Jurkat, Clone E6-1 (cell line): ENCODE measurements at regions not wholly inside any gene's neighbourhood (a gene's known extent, or its start where the extent isn't known, plus 50 kb on each side); places are given as distances from the start of the nearest gene placed in this dataset.

Experiments
- DNase-seq: peaks from one replicate; pipeline ENCODE4 v3.0.0-alpha.2; 2011; ENCODE audit warnings: low read depth, low spot score
- H3K4me3 ChIP-seq: 2 replicates; pipeline ENCODE4 v1.5.1; 2011; ENCODE audit warnings: mild to moderate bottlenecking, low read length, control low read depth, moderate library complexity

GRCh38 chr17:77577491-77577890 is 381.0 kb upstream of the TNRC6C start:
- no peak overlapping the region for H3K4me3 ChIP-seq
- no peak for DNase-seq

GRCh38 chr17:77579131-77579530 is 379.4 kb upstream of the TNRC6C start:
- DNase-seq, result no peak

GRCh38 chr17:77579682-77580081 is 378.8 kb upstream of the TNRC6C start:
- H3K4me3 ChIP-seq, result no peak overlapping the region
- DNase-seq, result no peak

More at GRCh38 chr17:77579131-77579530, 379.4 kb upstream of the TNRC6C start:
- H3K4me3 ChIP-seq, result no peak overlapping the region

DNA sequence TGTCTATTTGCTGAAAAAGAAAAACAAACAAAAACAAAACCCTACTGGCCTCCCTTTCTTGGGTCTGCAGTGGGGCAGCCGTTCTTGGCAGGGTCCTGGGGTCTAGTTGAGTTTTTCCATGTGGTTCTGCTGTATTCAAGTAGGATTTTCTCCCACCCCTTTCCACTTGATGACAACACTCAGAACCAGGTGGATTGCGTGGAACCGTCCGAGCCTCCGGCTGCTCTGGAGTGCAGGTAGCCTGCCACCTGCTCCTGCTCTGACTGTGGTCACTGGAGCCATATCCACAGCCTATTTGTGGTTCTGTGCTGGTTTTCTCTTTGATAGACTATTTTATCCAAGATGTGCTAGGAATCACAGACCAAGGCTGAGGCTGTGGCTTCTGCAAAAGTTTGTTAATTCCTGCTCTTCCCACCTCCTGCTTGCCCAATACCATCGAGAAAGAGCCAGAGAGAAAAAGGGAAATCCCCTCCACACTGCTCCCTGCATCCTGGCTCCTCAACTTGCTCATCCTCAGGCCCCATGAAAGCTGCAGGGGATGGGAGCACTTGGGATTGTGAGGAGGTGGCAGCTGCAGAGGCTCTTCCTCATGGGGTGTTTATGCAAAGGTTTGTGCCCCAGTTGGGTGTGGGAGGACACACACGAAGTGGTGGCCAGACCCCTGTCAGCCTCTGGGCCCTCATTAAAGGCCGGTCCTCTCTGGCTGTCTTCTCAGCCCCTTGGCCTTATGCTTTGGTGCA is 377.8 kb upstream of the TNRC6C start:
- DNase-seq, result no peak

DNA sequence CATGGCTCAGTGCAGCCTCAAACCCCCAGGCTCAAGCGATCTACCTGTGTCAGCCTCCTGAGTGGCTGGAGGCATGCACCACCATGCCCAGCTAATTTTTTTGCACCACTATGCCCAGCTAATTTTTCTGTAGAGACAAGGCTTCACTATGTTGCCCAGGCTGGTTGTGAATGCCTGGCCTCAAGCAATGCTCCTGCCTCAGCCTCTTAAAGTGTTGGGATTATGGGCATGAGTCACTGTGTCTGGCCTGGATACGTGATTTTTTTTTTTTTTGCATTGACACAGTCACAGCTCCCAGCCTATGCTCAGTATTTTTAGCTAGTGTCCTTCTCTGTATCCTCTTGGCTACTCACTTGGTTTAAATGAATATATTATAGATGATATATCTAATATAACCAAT is 377.0 kb upstream of the TNRC6C start:
- no peak overlapping the region for H3K4me3 ChIP-seq
- no peak for DNase-seq

More for the DNA sequence above, 377.8 kb upstream of the TNRC6C start:
- H3K4me3 ChIP-seq, result no peak overlapping the region

DNA sequence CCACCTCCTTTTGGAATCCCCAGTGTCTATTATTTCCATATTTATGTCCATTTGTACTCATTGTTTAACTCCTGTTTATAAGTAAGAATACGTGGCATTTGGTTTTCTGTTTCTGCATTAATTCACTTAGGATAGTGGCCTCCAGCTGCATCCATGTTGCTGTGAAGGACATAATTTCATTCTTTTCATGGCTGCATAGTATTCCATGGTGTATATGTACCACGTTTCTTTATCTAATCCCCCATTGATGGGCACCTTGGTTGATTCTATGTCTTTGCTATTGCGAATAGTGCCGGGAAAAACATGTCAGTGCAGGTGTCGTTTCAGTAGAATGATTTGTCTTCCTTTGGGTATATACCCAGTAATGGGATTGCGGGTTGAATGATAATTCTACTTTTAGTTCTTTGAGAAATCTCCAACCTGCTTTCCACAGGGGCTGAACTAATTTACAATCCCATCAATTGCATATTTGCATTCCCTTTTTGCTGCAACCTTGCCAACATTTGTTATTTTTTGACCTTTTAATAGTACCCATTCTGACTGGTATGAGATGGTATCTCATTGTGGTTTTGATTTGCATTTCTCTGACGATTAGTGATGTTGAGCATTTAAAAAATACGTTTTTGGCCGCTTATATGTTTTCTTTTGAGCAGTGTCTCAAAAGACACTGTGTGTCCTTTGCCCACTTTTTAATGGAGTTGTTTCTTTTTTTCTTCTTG is 373.2 kb upstream of the TNRC6C start:
- H3K4me3 ChIP-seq, result no peak overlapping the region
- no peak for DNase-seq

GRCh38 chr17:77590951-77591735 is 367.4 kb upstream of the TNRC6C start:
- DNase-seq, result no peak
- no peak overlapping the region for H3K4me3 ChIP-seq

DNA sequence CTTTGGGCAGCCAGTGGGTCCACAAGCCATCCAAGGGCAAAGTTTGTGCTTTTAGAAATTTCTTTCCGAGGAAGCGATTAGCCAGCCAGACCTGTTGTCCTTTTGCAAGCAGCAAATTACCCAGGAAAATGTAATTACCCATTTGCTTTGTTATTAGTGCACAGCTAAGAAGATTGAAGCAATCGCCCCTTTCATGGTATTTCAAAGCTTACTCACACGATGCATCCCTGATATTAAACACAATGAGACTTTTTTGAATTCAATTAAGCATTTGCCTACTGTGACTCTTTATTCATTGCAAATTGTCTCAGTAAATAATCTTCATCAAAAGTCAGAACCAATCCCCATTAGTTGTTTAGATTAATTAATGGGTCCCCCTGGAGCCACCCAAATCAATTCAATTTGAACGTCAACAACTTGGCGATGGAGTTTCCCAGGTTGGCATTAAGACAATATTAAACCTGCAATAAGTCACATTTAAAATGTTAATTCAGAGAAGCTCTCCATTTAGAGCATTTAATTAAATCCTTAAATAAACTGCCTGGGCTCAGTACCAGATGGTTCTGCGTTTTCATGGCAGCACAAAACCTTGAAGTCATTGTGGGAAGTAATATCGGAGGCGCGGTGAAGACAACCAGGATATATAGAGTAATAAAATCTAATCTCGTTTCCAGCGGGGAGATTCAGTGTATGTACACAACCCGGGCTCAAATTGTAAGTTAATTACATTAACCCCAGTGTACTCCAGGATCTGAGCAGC is 366.2 kb upstream of the TNRC6C start:
- H3K4me3 ChIP-seq, result no peak overlapping the region
- DNase-seq, result no peak

DNA sequence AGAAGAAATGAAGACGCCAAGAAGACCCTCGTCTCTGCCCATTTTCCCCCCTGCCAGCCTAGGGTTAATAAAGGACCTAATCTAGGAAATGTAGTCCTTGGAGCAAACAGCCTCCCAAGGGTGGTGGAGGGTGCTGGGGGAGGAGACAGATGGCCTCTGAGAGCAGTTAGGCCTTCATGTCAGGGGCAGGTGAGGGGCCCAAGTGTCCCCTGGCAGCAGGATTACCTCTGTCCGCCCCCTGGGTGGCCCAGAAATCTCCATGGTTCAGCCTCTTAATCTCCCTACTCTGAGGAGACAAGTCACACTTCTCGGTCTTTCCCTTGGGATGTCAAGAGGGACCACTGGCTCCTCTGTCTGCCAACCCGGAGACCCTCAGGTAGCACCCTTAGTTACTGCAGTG is 365.4 kb upstream of the TNRC6C start:
- no peak overlapping the region for H3K4me3 ChIP-seq
- DNase-seq, result no peak

- peak; percentile 54 for DNase-seq
- no peak overlapping the region for H3K4me3 ChIP-seq
Measured at GRCh38 chr17:77594416-77595209, 363.9 kb upstream of the TNRC6C start.

GRCh38 chr17:77596491-77597417 is 361.7 kb upstream of the TNRC6C start:
- H3K4me3 ChIP-seq, result no peak overlapping the region
- no peak for DNase-seq

DNA sequence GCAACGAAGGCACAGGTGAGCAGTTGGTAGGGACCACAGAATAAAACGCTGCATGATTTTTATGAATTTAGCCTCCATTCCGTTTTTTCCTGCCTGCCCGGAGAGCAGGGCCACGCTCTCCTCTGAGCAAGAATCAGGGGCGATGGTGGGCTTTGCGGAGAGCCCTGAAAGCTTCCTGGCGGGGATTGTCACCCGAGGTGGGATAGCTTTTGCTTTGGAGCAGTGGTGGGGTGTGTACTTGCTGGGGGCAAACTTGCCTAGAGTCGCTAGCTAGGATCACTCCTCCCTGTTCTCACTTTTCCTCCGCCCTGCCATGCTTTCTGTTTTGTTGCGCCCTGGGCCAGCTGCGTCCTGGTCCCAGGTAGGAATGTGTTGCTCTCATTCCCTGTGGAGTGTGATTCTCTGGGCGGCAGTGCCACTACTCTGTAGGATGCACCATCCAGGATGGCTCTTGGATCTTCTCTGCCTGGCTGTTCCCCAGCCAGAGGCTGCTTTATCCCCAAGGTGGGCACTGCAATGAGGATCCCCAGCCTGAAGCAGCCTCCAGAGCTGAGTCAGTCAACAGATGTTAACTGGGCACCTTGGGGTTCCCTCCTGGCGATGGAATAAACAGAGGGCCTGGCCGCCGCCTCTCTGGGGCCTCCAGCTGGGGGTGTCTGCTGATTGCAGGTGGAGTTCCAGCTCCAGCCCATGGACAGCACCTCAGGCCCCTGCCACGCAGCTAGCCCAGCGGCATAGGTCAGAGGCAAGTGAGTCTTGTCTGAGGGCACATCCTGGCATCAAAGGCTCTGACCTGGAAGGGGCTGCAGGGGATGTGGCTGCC is 360.9 kb upstream of the TNRC6C start:
- no peak for DNase-seq

GRCh38 chr17:77598241-77598620 is 360.3 kb upstream of the TNRC6C start:
- no peak overlapping the region for H3K4me3 ChIP-seq
- DNase-seq, result no peak

More for the DNA sequence above, 360.9 kb upstream of the TNRC6C start:
- H3K4me3 ChIP-seq, result no peak overlapping the region

GRCh38 chr17:77599699-77600098 is 358.8 kb upstream of the TNRC6C start:
- H3K4me3 ChIP-seq, result no peak overlapping the region
- no peak for DNase-seq

DNA sequence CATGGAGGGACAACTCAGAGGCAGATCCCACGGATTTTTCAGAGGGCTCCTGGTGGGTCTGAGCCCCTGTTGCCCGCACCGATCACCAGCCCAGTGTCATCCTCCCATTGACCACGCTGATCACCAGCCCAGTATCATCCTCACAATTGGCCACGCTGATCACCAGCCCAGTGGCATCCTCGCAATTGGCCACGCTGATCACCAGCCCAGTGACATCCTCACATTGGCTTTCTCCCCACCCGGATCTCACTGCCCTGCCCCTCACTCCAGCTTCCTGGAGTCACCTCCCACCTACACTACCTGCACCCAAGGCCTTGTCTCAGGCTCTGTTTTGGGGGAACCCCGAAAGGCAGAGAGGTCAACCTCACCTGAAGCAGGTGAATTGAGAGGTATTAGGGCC is 358.2 kb upstream of the TNRC6C start:
- DNase-seq, result no peak
- H3K4me3 ChIP-seq, result no peak overlapping the region

GRCh38 chr17:77601054-77601979 is 357.2 kb upstream of the TNRC6C start:
- H3K4me3 ChIP-seq, result no peak overlapping the region
- no peak for DNase-seq
